ENCODE measurements at regions not wholly inside any gene's neighbourhood (a gene's known extent, or its start where the extent isn't known, plus 50 kb on each side); places are given as distances from the start of the nearest gene placed in this dataset.

DNA sequence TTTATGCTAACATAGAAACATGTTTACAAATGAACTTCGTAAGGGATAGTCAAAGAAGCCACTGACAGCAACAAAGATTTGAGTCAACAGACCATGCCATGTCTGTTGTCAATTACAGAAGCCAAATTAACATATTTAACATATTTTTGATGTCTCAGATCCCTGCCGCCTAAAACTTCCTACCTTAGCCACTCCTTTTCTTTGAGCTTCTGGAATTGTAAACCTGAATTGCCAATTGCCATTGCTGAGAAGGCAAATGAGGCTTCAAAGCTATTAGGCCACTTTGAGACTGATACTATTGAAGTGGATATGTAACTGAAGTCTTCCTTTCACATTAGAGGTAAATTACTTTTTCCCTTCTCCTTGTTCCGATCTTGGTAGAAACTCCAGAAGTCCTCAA, 66.0 kb upstream of the DSEL start (continued):
- TF ChIP-seq, protein P1, sequence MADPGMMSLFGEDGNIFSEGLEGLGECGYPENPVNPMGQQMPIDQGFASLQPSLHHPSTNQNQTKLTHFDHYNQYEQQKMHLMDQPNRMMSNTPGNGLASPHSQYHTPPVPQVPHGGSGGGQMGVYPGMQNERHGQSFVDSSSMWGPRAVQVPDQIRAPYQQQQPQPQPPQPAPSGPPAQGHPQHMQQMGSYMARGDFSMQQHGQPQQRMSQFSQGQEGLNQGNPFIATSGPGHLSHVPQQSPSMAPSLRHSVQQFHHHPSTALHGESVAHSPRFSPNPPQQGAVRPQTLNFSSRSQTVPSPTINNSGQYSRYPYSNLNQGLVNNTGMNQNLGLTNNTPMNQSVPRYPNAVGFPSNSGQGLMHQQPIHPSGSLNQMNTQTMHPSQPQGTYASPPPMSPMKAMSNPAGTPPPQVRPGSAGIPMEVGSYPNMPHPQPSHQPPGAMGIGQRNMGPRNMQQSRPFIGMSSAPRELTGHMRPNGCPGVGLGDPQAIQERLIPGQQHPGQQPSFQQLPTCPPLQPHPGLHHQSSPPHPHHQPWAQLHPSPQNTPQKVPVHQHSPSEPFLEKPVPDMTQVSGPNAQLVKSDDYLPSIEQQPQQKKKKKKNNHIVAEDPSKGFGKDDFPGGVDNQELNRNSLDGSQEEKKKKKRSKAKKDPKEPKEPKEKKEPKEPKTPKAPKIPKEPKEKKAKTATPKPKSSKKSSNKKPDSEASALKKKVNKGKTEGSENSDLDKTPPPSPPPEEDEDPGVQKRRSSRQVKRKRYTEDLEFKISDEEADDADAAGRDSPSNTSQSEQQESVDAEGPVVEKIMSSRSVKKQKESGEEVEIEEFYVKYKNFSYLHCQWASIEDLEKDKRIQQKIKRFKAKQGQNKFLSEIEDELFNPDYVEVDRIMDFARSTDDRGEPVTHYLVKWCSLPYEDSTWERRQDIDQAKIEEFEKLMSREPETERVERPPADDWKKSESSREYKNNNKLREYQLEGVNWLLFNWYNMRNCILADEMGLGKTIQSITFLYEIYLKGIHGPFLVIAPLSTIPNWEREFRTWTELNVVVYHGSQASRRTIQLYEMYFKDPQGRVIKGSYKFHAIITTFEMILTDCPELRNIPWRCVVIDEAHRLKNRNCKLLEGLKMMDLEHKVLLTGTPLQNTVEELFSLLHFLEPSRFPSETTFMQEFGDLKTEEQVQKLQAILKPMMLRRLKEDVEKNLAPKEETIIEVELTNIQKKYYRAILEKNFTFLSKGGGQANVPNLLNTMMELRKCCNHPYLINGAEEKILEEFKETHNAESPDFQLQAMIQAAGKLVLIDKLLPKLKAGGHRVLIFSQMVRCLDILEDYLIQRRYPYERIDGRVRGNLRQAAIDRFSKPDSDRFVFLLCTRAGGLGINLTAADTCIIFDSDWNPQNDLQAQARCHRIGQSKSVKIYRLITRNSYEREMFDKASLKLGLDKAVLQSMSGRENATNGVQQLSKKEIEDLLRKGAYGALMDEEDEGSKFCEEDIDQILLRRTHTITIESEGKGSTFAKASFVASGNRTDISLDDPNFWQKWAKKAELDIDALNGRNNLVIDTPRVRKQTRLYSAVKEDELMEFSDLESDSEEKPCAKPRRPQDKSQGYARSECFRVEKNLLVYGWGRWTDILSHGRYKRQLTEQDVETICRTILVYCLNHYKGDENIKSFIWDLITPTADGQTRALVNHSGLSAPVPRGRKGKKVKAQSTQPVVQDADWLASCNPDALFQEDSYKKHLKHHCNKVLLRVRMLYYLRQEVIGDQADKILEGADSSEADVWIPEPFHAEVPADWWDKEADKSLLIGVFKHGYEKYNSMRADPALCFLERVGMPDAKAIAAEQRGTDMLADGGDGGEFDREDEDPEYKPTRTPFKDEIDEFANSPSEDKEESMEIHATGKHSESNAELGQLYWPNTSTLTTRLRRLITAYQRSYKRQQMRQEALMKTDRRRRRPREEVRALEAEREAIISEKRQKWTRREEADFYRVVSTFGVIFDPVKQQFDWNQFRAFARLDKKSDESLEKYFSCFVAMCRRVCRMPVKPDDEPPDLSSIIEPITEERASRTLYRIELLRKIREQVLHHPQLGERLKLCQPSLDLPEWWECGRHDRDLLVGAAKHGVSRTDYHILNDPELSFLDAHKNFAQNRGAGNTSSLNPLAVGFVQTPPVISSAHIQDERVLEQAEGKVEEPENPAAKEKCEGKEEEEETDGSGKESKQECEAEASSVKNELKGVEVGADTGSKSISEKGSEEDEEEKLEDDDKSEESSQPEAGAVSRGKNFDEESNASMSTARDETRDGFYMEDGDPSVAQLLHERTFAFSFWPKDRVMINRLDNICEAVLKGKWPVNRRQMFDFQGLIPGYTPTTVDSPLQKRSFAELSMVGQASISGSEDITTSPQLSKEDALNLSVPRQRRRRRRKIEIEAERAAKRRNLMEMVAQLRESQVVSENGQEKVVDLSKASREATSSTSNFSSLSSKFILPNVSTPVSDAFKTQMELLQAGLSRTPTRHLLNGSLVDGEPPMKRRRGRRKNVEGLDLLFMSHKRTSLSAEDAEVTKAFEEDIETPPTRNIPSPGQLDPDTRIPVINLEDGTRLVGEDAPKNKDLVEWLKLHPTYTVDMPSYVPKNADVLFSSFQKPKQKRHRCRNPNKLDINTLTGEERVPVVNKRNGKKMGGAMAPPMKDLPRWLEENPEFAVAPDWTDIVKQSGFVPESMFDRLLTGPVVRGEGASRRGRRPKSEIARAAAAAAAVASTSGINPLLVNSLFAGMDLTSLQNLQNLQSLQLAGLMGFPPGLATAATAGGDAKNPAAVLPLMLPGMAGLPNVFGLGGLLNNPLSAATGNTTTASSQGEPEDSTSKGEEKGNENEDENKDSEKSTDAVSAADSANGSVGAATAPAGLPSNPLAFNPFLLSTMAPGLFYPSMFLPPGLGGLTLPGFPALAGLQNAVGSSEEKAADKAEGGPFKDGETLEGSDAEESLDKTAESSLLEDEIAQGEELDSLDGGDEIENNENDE (IDR thresholded peaks at IDR 0.05; ENCODE audit: insufficient replicate concordance, low read length) = no peak
- TF ChIP-seq TAF1 (IDR thresholded peaks at IDR 0.05; ENCODE audit: low read depth, low read length) (no peak), SUZ12 (IDR thresholded peaks at IDR 0.05; ENCODE audit: low read length) (no peak), GTF2F1 (IDR thresholded peaks at IDR 0.05; ENCODE audit: borderline replicate concordance, low read depth, low read length) (no peak), NRF1 (IDR thresholded peaks at IDR 0.05; ENCODE audit: low read depth, low read length) (no peak), SIN3A (conservative IDR thresholded peaks at IDR 0.05 in 1 of 2, IDR thresholded peaks at IDR 0.05 in 1 of 2; ENCODE audit: low read depth in 1 of 2, low read length in 2 of 2) (no peak), RBBP5 (IDR thresholded peaks at IDR 0.05; ENCODE audit: borderline replicate concordance, low read depth, low read length) (no peak), SAP30 (IDR thresholded peaks at IDR 0.05; ENCODE audit: insufficient read depth, insufficient replicate concordance, low read length) (no peak), POLR2A (IDR thresholded peaks at IDR 0.05; ENCODE audit: control extremely low read depth in 1 of 2, low read depth in 2 of 2, low read length in 2 of 2) (no peak), RAD21 (IDR thresholded peaks at IDR 0.05 in 1 of 2, conservative IDR thresholded peaks at IDR 0.05 in 1 of 2; ENCODE audit: low read depth in 2 of 2, low read length in 2 of 2) (no peak), CHD2 (IDR thresholded peaks at IDR 0.05; ENCODE audit: low read length) (no peak)
- TF ChIP-seq, protein P2, sequence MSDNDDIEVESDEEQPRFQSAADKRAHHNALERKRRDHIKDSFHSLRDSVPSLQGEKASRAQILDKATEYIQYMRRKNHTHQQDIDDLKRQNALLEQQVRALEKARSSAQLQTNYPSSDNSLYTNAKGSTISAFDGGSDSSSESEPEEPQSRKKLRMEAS (IDR thresholded peaks at IDR 0.05) = no peak
